Omental fat pad (tissue), 3 donors: ENCODE measurements at regions not wholly inside any gene's neighbourhood (a gene's known extent, or its start where the extent isn't known, plus 50 kb on each side); places are given as distances from the start of the nearest gene placed in this dataset.

Source experiments
- ATAC-seq: fragments of 150-250 bp; one replicate; pipeline ENCODE4 v1.9.1; 2016; ENCODE audit warnings: mild to moderate bottlenecking, moderate library complexity; ENCODE audit not compliant: low FRiP score
- DNase-seq: peaks from one replicate; pipeline ENCODE4 v3.0.0-alpha.2; 2019; ENCODE audit warnings: low spot score
- CTCF ChIP-seq, 3 donors: fragments of 450-650 bp; IDR thresholded peaks; one replicate each; pipeline ENCODE4 v1.5.1; 2016 to 2017; ENCODE audit warnings: antibody characterized with exemption in 3 of 3, mild to moderate bottlenecking in 3 of 3, moderate library complexity in 2 of 3

DNA sequence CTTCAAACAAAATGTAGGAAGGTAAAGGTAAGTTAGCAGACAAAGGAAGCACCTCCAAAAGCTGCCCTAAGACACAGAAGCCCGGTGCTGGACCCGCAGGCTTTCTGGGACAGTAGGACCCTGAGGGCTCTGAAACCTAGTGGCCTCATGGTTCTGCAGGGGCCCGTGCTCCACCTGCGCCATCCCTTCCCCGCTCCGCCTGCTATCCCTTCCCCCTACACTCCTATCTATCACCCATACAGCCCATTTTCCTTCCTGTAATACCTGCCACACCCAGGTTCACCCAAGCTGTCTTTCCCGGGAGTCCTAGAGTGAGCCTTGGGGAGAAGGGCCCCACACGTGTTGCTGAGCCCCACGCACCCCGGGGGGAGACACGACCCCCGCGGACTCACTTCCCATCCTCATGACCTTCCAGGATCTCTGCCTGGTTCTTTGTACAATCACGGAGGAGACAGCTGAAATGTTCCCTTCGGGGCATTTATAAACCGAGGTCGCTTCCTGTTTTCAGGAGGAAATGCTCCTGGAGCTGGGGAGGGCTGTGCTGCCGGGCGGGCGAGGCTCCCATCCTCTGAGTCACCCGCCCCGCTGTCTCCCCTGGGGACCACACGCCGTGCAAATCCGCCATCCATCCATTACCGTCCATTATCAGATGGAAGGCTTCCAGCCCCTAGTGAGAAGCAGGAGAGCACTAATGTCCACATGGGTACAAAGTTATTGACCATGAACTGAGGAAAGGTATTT lies 251.7 kb upstream of the PITRM1 start:
- no peak for TF ChIP-seq CTCF (IDR thresholded peaks at IDR 0.05)
- DNase-seq (no peak), ATAC-seq (no peak)

- ATAC-seq: no peak
- TF ChIP-seq CTCF (IDR thresholded peaks at IDR 0.05): no peak
- no peak for DNase-seq
Measured at GRCh38 chr10:3423384-3423783, 250.8 kb upstream of the PITRM1 start.

DNA sequence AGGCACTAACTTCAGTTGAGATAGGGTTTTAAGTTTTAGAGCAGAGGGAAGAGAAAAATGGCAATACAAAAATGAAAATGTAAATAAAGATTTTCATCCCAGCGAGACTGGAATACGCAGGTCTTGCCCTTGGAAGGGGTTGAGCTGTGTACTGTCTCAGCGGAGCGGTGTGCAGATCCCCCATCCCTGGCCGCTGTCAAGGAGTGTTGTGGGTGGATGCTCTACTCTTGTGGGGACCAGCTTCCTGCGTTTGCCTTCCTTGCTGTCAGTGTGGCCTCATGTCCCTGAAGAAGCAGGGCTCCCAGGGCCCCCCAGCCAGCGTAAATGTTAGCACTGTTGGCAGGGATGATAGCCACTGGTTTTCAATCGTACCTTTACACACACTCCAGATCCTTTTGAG lies 249.7 kb upstream of the PITRM1 start:
- no peak for TF ChIP-seq CTCF (IDR thresholded peaks at IDR 0.05)
- no peak for DNase-seq
- ATAC-seq: no peak

- ATAC-seq (no peak), DNase-seq (no peak)
Measured at GRCh38 chr10:3421537-3422257, 249.1 kb upstream of the PITRM1 start.

DNA sequence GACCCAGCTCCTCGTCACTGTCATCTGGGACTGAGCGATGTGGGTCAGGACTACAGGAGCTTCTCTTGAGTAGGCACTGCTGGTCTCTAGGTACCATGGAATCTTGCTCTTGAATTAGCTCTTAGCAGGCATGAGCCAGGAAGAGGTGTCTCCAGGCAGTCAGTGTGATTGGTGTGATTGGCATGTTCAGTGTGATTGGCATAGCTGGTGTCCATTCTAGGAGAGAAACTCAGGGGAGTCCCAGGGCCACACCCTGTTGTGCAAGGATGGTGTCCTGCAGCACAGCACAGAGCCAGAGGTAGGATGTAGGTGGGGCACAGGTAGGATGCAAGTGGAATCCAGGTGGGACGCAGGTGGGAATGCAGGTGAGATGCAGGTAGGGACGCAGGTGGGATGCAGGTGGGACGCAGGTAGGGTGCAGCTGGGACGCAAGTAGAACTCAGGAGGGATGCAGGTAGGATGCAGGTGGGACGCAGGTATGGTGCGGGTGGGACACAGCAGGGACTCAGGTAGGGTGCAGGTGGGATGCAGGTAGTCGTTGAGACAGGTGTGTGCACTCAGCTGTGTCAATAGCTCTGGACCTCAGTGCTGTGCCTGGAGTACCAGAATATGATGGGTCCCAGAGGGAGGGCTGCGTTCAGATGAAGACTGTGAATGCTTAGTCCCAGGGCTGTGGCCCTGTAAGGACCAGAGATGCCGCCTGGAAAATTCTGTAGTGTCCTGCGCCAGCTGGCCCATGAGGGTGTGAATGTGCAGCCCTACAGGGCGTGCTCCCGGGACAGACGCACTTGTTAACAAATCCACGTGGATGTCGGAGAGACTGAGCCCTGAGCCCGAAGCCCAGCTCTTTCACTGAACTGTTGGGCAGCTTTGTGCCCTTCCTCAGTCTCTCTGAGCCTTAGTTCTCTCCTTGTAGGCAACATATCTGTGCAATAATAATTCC lies 248.2 kb upstream of the PITRM1 start:
- DNase-seq (no peak), ATAC-seq (no peak)
- TF ChIP-seq CTCF (IDR thresholded peaks at IDR 0.05): no peak

More at GRCh38 chr10:3421537-3422257, 249.1 kb upstream of the PITRM1 start:
- TF ChIP-seq CTCF (IDR thresholded peaks at IDR 0.05): no peak

DNA sequence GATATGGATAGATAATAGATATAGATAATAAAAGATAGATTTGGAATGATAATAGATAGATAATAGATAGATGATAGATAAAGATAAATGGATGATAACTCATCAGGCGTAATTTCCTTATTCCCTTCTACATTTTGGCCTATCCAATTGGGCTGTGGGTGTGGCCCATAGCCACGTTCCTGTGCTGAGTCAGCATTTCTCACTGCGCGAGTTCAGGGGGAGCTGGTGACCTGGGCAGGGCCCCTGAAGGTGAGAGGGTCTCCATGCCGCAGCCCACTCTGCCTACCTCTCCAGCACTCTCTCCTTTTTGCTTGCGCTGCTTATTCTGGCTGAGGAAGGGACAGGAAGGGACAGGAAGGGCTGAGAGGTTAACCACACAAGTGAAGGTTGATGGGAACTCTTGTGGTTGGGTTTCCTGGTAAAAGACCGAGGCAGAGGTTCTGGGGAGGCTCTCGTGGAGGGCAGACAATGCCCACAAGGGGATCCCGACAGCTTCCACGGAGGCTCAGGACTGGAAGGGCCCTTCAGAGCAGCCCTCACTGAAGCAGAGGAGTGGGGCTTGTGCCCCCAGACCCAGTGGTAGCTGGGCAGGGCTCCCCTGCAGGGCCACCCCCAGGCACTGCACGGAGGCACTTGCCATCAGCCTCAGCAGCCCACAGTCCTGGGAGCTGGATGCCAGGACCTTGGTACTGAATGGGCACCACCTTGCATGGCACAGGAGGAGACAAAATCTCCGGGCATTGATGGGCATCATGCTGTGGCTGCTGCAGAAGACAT lies 247.3 kb upstream of the PITRM1 start:
- DNase-seq (no peak), ATAC-seq (no peak)
- TF ChIP-seq CTCF (IDR thresholded peaks at IDR 0.05): no peak
